PC-3 (cell line): ENCODE measurements at regions not wholly inside any gene's neighbourhood (a gene's known extent, or its start where the extent isn't known, plus 50 kb on each side); places are given as distances from the start of the nearest gene placed in this dataset.
A peak's percentile ranks its signal among the peaks of the same experiment; 100 is the strongest.

ENCODE experiments used
- ATAC-seq: fragments of 200-7000 bp; cut with Tn5 transposase; 2 replicates; pipeline ENCODE4 v1.9.1; 2020; ENCODE audit warnings: mild to moderate bottlenecking, moderate library complexity
- BruUV-seq: library from RNA; stranded (reverse); fragments of 400-500 nt; replicated peaks from 2 replicates; lab custom pipeline; 2021; lab: Mats Ljungman, UMichigan
- CTCF ChIA-PET: fragments of 300-600 bp; sonication (Branson Sonifier 250); formaldehyde crosslinking; loops from one replicate; lab custom pipeline; 2022; ENCODE audit warnings: antibody characterized with exemption; lab: Charles Lee
- POLR2A ChIA-PET: fragments of 300-600 bp; sonication (Branson Sonifier 250); formaldehyde crosslinking; loops from one replicate; lab custom pipeline; 2022; ENCODE audit warnings: antibody characterized with exemption; ENCODE audit not compliant: unreplicated experiment; lab: Charles Lee
- DNase-seq: peaks from one replicate; pipeline ENCODE4 v3.0.0-alpha.2; 2015
- H2AFZ ChIP-seq: fragments of 300-600 bp; sonication (generic); 2 replicates; pipeline ENCODE4 v1.6.0; 2016; ENCODE audit warnings: antibody characterized with exemption, low read length
- H3F3A ChIP-seq: fragments of 300-600 bp; sonication (generic); one replicate; pipeline ENCODE4 v1.6.0; 2017; ENCODE audit warnings: antibody characterized with exemption, low read length, control low read depth, mild to moderate bottlenecking; ENCODE audit not compliant: unreplicated experiment
- H3K27ac ChIP-seq: fragments of 300-600 bp; sonication (generic); 2 replicates; pipeline ENCODE4 v1.5.1; 2016; ENCODE audit warnings: mild to moderate bottlenecking, low read length
- H3K27me3 ChIP-seq: fragments of 300-600 bp; sonication (generic); 2 replicates; pipeline ENCODE4 v1.6.1; 2016; ENCODE audit warnings: low read length, mixed read lengths
- H3K36me3 ChIP-seq: fragments of 300-600 bp; sonication (generic); 2 replicates; pipeline ENCODE4 v1.6.1; 2016; ENCODE audit warnings: low read depth, mixed run types, low read length, mixed read lengths
- H3K4me1 ChIP-seq: fragments of 300-600 bp; sonication (generic); 2 replicates; pipeline ENCODE4 v1.5.1; 2016; ENCODE audit warnings: low read length; ENCODE audit not compliant: insufficient read depth
- H3K4me2 ChIP-seq: fragments of 300-600 bp; sonication (generic); 2 replicates; pipeline ENCODE4 v1.6.0; 2016; ENCODE audit warnings: low read length
- H3K4me3 ChIP-seq: fragments of 300-600 bp; sonication (generic); 2 replicates; pipeline ENCODE4 v1.5.1; 2016; ENCODE audit warnings: mild to moderate bottlenecking, low read length, mixed read lengths
- H3K79me2 ChIP-seq: fragments of 300-600 bp; sonication (generic); 2 replicates; pipeline ENCODE4 v1.6.1; 2017; ENCODE audit warnings: low read length, mixed read lengths
- H3K9ac ChIP-seq: fragments of 300-600 bp; sonication (generic); 2 replicates; pipeline ENCODE4 v1.6.0; 2016; ENCODE audit warnings: mild to moderate bottlenecking, low read length
- H3K9me2 ChIP-seq: fragments of 300-600 bp; sonication (generic); replicated peaks from 2 replicates; pipeline ENCODE4 v1.6.1; 2016; ENCODE audit warnings: mixed run types, low read length, mixed read lengths
- H3K9me3 ChIP-seq: fragments of 300-600 bp; sonication (generic); 2 replicates; pipeline ENCODE4 v1.6.1; 2016; ENCODE audit warnings: low read length, mixed read lengths
- H4K20me1 ChIP-seq: fragments of 300-600 bp; sonication (generic); 2 replicates; pipeline ENCODE4 v1.6.1; 2016; ENCODE audit warnings: low read length, mixed read lengths
- CTCF ChIP-seq: fragments of 300-600 bp; sonication (generic); conservative IDR thresholded peaks from 2 replicates; pipeline ENCODE4 v1.5.1; 2017; ENCODE audit warnings: antibody characterized with exemption, low read depth, mild to moderate bottlenecking, low read length
- EZH2 ChIP-seq: fragments of 300-600 bp; sonication (generic); IDR thresholded peaks from one replicate; pipeline ENCODE4 v1.6.1; 2017; ENCODE audit warnings: antibody characterized with exemption, mild to moderate bottlenecking, low read length; ENCODE audit not compliant: unreplicated experiment
- EZH2phosphoT487 ChIP-seq: fragments of 300-600 bp; sonication (generic); IDR thresholded peaks from 2 replicates; pipeline ENCODE4 v1.6.1; 2018; ENCODE audit warnings: mild to moderate bottlenecking, antibody characterized with exemption, low read length, borderline replicate concordance
- intact Hi-C: fragments of 100-400 bp; cut with micrococcal nuclease; formaldehyde crosslinking; loops from 2 replicates; pipeline ENCODE4 v1.9.0; 2023

GRCh38 chr9:26169708-26170107 lies 491.5 kb upstream of the TUSC1 start:
- peaks cover 8% of the 10 kb centered on the region for H3F3A ChIP-seq
- BruUV-seq: no TSS peak
- H3K79me2 ChIP-seq: no peaks in the 10 kb centered on the region
- DNase-seq (peak; percentile 77), ATAC-seq (peak; percentile 85)
- H4K20me1 ChIP-seq: no peaks in the 10 kb centered on the region
- H3K27me3 ChIP-seq: no peaks in the 10 kb centered on the region
- H3K9ac ChIP-seq: no peak overlapping the region
- H3K4me2 ChIP-seq: peak overlapping the region; percentile 42
- H2AFZ ChIP-seq: no peak overlapping the region
- H3K9me3 ChIP-seq: no peaks in the 10 kb centered on the region
- H3K4me3 ChIP-seq: no peak overlapping the region; the same call in 1 of the 2 replicates
- ChIA-PET POLR2A (no interaction called here), CTCF (no interaction called here)
- intact Hi-C loops: loop anchor here (10.0 kb wide), 2 partner anchors 85 to 205 kb away; no protein-coding TSS in a partner anchor
- no peak for TF ChIP-seq EZH2phosphoT487
- TF ChIP-seq CTCF: no peak
- no peak for TF ChIP-seq EZH2
- H3K27ac ChIP-seq: peak overlapping the region; percentile 68
- no peaks in the 10 kb centered on the region for H3K36me3 ChIP-seq
- no peaks in the 10 kb centered on the region for H3K9me2 ChIP-seq
- peaks cover 47% of the 10 kb centered on the region for H3K4me1 ChIP-seq

GRCh38 chr9:26166537-26166936 lies 488.3 kb upstream of the TUSC1 start:
- ChIA-PET CTCF (no interaction called here), POLR2A (no interaction called here)
- Histone ChIP-seq H3K4me3 (no peak overlapping the region), H3K9ac (no peak overlapping the region), H3K9me3 (no peaks in the 10 kb centered on the region), H3K27me3 (no peaks in the 10 kb centered on the region), H3K4me2 (no peak overlapping the region), H3K9me2 (no peaks in the 10 kb centered on the region), H3K4me1 (peaks cover 31% of the 10 kb centered on the region), H3K79me2 (no peaks in the 10 kb centered on the region), H2AFZ (no peak overlapping the region), H3K27ac (no peak overlapping the region), H3F3A (peaks cover 4% of the 10 kb centered on the region), H4K20me1 (no peaks in the 10 kb centered on the region), H3K36me3 (no peaks in the 10 kb centered on the region)
- TF ChIP-seq CTCF (no peak), EZH2 (no peak), EZH2phosphoT487 (no peak)
- ATAC-seq: no peak
- no TSS peak for BruUV-seq
- intact Hi-C loops: no loop called here
- no peak for DNase-seq

DNA sequence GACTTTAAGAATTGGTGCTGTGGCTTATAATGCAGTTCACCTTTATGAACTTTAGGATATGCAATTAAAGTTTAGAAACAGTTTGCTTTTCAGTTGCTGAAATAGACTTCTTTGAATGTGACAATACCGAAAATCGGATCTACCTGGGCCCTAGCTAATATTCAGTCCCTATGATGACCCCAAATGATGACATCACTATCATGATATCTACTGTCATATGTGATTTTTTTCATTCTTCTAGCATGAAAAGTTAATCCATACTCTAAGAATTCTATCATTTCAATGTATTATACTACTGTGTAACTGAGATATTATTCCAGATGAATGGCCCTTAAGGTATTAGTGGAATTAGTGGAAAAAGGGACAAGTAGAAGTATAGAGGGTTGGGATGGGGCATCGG lies 487.2 kb upstream of the TUSC1 start:
- intact Hi-C loops: no loop called here
- no peak overlapping the region for H3K27ac ChIP-seq

More for the DNA sequence above, 487.2 kb upstream of the TUSC1 start:
- no peak overlapping the region for H3K4me3 ChIP-seq
- no peaks in the 10 kb centered on the region for H3K79me2 ChIP-seq
- H3K9me2 ChIP-seq: no peaks in the 10 kb centered on the region
- ChIA-PET POLR2A (no interaction called here), CTCF (no interaction called here)
- no peaks in the 10 kb centered on the region for H3K9me3 ChIP-seq
- H3K4me2 ChIP-seq: no peak overlapping the region
- no peaks in the 10 kb centered on the region for H3K27me3 ChIP-seq
- no peaks in the 10 kb centered on the region for H3K36me3 ChIP-seq
- ATAC-seq: no peak
- H3K4me1 ChIP-seq: peaks cover 24% of the 10 kb centered on the region
- H2AFZ ChIP-seq: no peak overlapping the region
- H3F3A ChIP-seq: peaks cover 4% of the 10 kb centered on the region
- DNase-seq: no peak
- H4K20me1 ChIP-seq: no peaks in the 10 kb centered on the region
- no peak overlapping the region for H3K9ac ChIP-seq
- no peak for TF ChIP-seq EZH2phosphoT487
- no peak for TF ChIP-seq EZH2
- no peak for TF ChIP-seq CTCF
- no TSS peak for BruUV-seq
